ENCODE measurements at regions not wholly inside any gene's neighbourhood (a gene's known extent, or its start where the extent isn't known, plus 50 kb on each side); places are given as distances from the start of the nearest gene placed in this dataset.

DNA sequence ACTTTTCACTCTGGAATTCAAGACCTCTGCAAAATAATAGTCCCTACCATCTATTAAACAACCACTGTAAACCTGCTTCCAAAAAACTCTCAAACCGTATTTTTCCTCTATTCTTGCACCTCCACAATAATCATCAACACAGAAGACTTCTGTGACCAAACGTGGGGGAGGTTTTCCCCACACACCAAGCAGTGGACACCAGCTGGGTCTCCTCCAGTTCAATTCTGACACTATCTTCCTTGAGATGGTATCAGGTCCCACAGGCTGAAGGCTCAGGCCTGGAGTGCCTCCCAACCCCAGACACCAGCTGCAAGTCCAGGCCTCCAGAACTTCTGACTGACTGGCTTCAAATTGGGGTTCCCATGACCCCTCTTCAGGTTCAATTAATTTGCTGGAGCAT lies 89.6 kb upstream of the RAP2B start:
- TF ChIP-seq, protein P1, sequence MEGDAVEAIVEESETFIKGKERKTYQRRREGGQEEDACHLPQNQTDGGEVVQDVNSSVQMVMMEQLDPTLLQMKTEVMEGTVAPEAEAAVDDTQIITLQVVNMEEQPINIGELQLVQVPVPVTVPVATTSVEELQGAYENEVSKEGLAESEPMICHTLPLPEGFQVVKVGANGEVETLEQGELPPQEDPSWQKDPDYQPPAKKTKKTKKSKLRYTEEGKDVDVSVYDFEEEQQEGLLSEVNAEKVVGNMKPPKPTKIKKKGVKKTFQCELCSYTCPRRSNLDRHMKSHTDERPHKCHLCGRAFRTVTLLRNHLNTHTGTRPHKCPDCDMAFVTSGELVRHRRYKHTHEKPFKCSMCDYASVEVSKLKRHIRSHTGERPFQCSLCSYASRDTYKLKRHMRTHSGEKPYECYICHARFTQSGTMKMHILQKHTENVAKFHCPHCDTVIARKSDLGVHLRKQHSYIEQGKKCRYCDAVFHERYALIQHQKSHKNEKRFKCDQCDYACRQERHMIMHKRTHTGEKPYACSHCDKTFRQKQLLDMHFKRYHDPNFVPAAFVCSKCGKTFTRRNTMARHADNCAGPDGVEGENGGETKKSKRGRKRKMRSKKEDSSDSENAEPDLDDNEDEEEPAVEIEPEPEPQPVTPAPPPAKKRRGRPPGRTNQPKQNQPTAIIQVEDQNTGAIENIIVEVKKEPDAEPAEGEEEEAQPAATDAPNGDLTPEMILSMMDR (IDR thresholded peaks at IDR 0.05): no peak
- no peak for TF ChIP-seq POLR2A (IDR thresholded peaks at IDR 0.05)

Data from lower leg skin (tissue), 3 donors.